IPS DF 19.7 (cell line): ENCODE measurements at regions not wholly inside any gene's neighbourhood (a gene's known extent, or its start where the extent isn't known, plus 50 kb on each side); places are given as distances from the start of the nearest gene placed in this dataset.

ENCODE experiments used
- DNase-seq: peaks from one replicate; pipeline ENCODE4 v3.0.0-alpha.2; 2013; ENCODE audit warnings: low read depth, low spot score

- no peak for DNase-seq
Observed at GRCh38 chr17:53176629-53177028, 646.1 kb upstream of the KIF2B start.

GRCh38 chr17:53168413-53168812 is 654.3 kb upstream of the KIF2B start:
- no peak for DNase-seq

GRCh38 chr17:53166731-53167130 is 656.0 kb upstream of the KIF2B start:
- DNase-seq, result no peak

GRCh38 chr17:53150101-53150698 is 672.5 kb upstream of the KIF2B start:
- no peak for DNase-seq

GRCh38 chr17:53149316-53149715 is 673.4 kb upstream of the KIF2B start:
- no peak for DNase-seq

- DNase-seq, result no peak
Observed at GRCh38 chr17:53148058-53148457, 674.7 kb upstream of the KIF2B start.

- DNase-seq, result peak; percentile 5
Observed at GRCh38 chr17:53142890-53143289, 679.8 kb upstream of the KIF2B start.

- no peak for DNase-seq
Observed at GRCh38 chr17:53141731-53142130, 681.0 kb upstream of the KIF2B start.

- no peak for DNase-seq
Observed at GRCh38 chr17:53141280-53141679, 681.4 kb upstream of the KIF2B start.

GRCh38 chr17:53137869-53138268 is 684.9 kb upstream of the KIF2B start:
- no peak for DNase-seq

- no peak for DNase-seq
Observed at GRCh38 chr17:53135969-53136368, 686.8 kb upstream of the KIF2B start.

- no peak for DNase-seq
Observed at GRCh38 chr17:53134548-53134947, 688.2 kb upstream of the KIF2B start.

GRCh38 chr17:53133876-53134275 is 688.9 kb upstream of the KIF2B start:
- DNase-seq, result no peak

GRCh38 chr17:53129863-53130262 is 692.9 kb upstream of the KIF2B start:
- no peak for DNase-seq

- DNase-seq, result no peak
Observed at GRCh38 chr17:53127331-53127730, 695.4 kb upstream of the KIF2B start.

- no peak for DNase-seq
Observed at GRCh38 chr17:53122966-53123365, 699.8 kb upstream of the KIF2B start.

- DNase-seq, result no peak
Observed at GRCh38 chr17:53119773-53120172, 703.0 kb upstream of the KIF2B start.

GRCh38 chr17:53118948-53119347 is 703.8 kb upstream of the KIF2B start:
- DNase-seq, result no peak

GRCh38 chr17:53106886-53107285 is 715.8 kb upstream of the KIF2B start:
- no peak for DNase-seq

- DNase-seq, result no peak
Observed at GRCh38 chr17:53101706-53102105, 721.0 kb upstream of the KIF2B start.

GRCh38 chr17:53100126-53100525 is 722.6 kb upstream of the KIF2B start:
- DNase-seq, result no peak

- no peak for DNase-seq
Observed at GRCh38 chr17:53093391-53093790, 729.3 kb upstream of the KIF2B start.

- no peak for DNase-seq
Observed at GRCh38 chr17:53092072-53092471, 730.7 kb upstream of the KIF2B start.

- DNase-seq, result no peak
Observed at GRCh38 chr17:53090770-53091169, 732.0 kb upstream of the KIF2B start.
